GM12872 (cell line): ENCODE measurements at regions not wholly inside any gene's neighbourhood (a gene's known extent, or its start where the extent isn't known, plus 50 kb on each side); places are given as distances from the start of the nearest gene placed in this dataset.

Source experiments
- CTCF ChIP-seq: IDR thresholded peaks from 3 replicates; pipeline ENCODE4 v1.5.1; 2011; ENCODE audit warnings: low read depth, mild to moderate bottlenecking, low read length, moderate library complexity; ENCODE audit not compliant: insufficient read depth

GRCh38 chr6:144990784-144991183 lies 705.6 kb downstream of the UTRN start:
- TF ChIP-seq CTCF: no peak

- no peak for TF ChIP-seq CTCF
Observed at GRCh38 chr6:144993870-144994269, 708.7 kb downstream of the UTRN start.

GRCh38 chr6:144997996-144998395 lies 712.9 kb downstream of the UTRN start:
- no peak for TF ChIP-seq CTCF

- TF ChIP-seq CTCF: no peak
Observed at GRCh38 chr6:144999127-144999526, 714.0 kb downstream of the UTRN start.

- TF ChIP-seq CTCF: no peak
Observed at GRCh38 chr6:145003145-145003544, 718.0 kb downstream of the UTRN start.

- TF ChIP-seq CTCF: no peak
Observed at GRCh38 chr6:145006914-145007313, 721.8 kb downstream of the UTRN start.

- no peak for TF ChIP-seq CTCF
Observed at GRCh38 chr6:145008715-145009114, 723.6 kb downstream of the UTRN start.

- TF ChIP-seq CTCF: no peak
Observed at GRCh38 chr6:145009711-145010110, 724.6 kb downstream of the UTRN start.
